ENCODE measurements at regions not wholly inside any gene's neighbourhood (a gene's known extent, or its start where the extent isn't known, plus 50 kb on each side); places are given as distances from the start of the nearest gene placed in this dataset.
"Not testable (repeated sequence)": the region's sequence is repeated elsewhere in the genome, so short reads cannot be mapped to it uniquely, and the experiment has no call there.

- no peak for DNase-seq
These were observed 354.8 kb upstream of the TMEM132C start for GRCh38 chr12:127912035-127912665.

GRCh38 chr12:127923501-127923900 is 343.5 kb upstream of the TMEM132C start:
- DNase-seq: no peak

- no peak for DNase-seq
These were observed 341.0 kb upstream of the TMEM132C start for GRCh38 chr12:127925971-127926370.

- no peak for DNase-seq
These were observed 338.8 kb upstream of the TMEM132C start for GRCh38 chr12:127928178-127928577.

GRCh38 chr12:127928615-127929571 is 338.1 kb upstream of the TMEM132C start:
- DNase-seq: no peak

GRCh38 chr12:127930122-127930521 is 336.8 kb upstream of the TMEM132C start:
- no peak for DNase-seq

- no peak for DNase-seq
These were observed 332.6 kb upstream of the TMEM132C start for GRCh38 chr12:127934409-127934808.

- DNase-seq: no peak
These were observed 330.5 kb upstream of the TMEM132C start for GRCh38 chr12:127936463-127936862.

GRCh38 chr12:127941332-127941731 is 325.6 kb upstream of the TMEM132C start:
- DNase-seq: no peak

GRCh38 chr12:127942981-127943380 is 324.0 kb upstream of the TMEM132C start:
- DNase-seq: no peak

GRCh38 chr12:127943481-127944210 is 323.3 kb upstream of the TMEM132C start:
- no peak for DNase-seq

- DNase-seq: no peak
These were observed 322.6 kb upstream of the TMEM132C start for GRCh38 chr12:127944211-127944899.

- DNase-seq: no peak
These were observed 309.8 kb upstream of the TMEM132C start for GRCh38 chr12:127957001-127957660.

- no peak for DNase-seq
These were observed 304.7 kb upstream of the TMEM132C start for GRCh38 chr12:127962303-127962702.

GRCh38 chr12:127963933-127964332 is 303.0 kb upstream of the TMEM132C start:
- DNase-seq: no peak

- no peak for DNase-seq
These were observed 302.3 kb upstream of the TMEM132C start for GRCh38 chr12:127964717-127965116.

- no peak for DNase-seq
These were observed 300.6 kb upstream of the TMEM132C start for GRCh38 chr12:127966331-127966730.

GRCh38 chr12:127970491-127970890 is 296.5 kb upstream of the TMEM132C start:
- DNase-seq: no peak

- no peak for DNase-seq
These were observed 286.4 kb upstream of the TMEM132C start for GRCh38 chr12:127980585-127980984.

GRCh38 chr12:127981875-127982274 is 285.1 kb upstream of the TMEM132C start:
- no peak for DNase-seq

GRCh38 chr12:127983213-127983791 is 283.7 kb upstream of the TMEM132C start:
- DNase-seq: not testable (repeated sequence)

All from activated CD8-positive, alpha-beta memory T cell treated with anti-CD3 and anti-CD28 coated beads, Interleukin-2, amount 50 U/mL, for 48 hours (primary cell).